H1 (cell line): ENCODE measurements at regions not wholly inside any gene's neighbourhood (a gene's known extent, or its start where the extent isn't known, plus 50 kb on each side); places are given as distances from the start of the nearest gene placed in this dataset.

Source experiments
- CTCF ChIA-PET: fragments of 300-600 bp; sonication (Branson Sonifier 250); formaldehyde crosslinking; loops from one replicate; lab custom pipeline; 2021; ENCODE audit not compliant: partially characterized antibody; lab: Charles Lee
- POLR2A ChIA-PET: fragments of 300-600 bp; sonication (Branson Sonifier 250); formaldehyde crosslinking; loops from one replicate; lab custom pipeline; 2021; ENCODE audit warnings: inconsistent platforms; ENCODE audit not compliant: partially characterized antibody; lab: Charles Lee
- DNase-seq, 2 experiments: peaks; one replicate each; pipeline versions ENCODE4 v3.0.0 to v3.0.0-alpha.2; 2010 to 2022; ENCODE audit warnings: low spot score in 2 of 2, low read depth in 1 of 2, mixed read lengths in 1 of 2
- FAIRE-seq: peaks from 2 replicates; lab custom pipeline; 2011; peaks lifted over from hg19 to GRCh38; lab: Jason Lieb, UNC
- H2AFZ ChIP-seq: 2 replicates; pipeline ENCODE4 v1.8.1; 2012; ENCODE audit warnings: low read length, inconsistent platforms
- H2AK5ac ChIP-seq: 2 replicates; pipeline ENCODE4 v1.6.1; 2013; ENCODE audit warnings: low read depth, low read length
- H2BK120ac ChIP-seq: replicated peaks from 2 replicates; pipeline ENCODE3; 2013; ENCODE audit warnings: low read depth, low read length, inconsistent platforms
- H2BK12ac ChIP-seq: 2 replicates; pipeline ENCODE4 v1.6.1; 2013; ENCODE audit warnings: low read depth, low read length
- H2BK15ac ChIP-seq: 2 replicates; pipeline ENCODE4 v1.6.1; 2013; ENCODE audit warnings: low read length
- H2BK20ac ChIP-seq: 2 replicates; pipeline ENCODE4 v1.6.1; 2013; ENCODE audit warnings: low read length
- H2BK5ac ChIP-seq: 2 replicates; pipeline ENCODE4 v1.6.1; 2013; ENCODE audit warnings: low read depth, low read length
- H3K14ac ChIP-seq: 2 replicates; pipeline ENCODE4 v1.6.1; 2013; ENCODE audit warnings: inconsistent platforms; ENCODE audit not compliant: insufficient read length
- H3K18ac ChIP-seq: 2 replicates; pipeline ENCODE4 v1.6.1; 2013; ENCODE audit warnings: low read length; ENCODE audit errors: extremely low read depth
- H3K23ac ChIP-seq: 2 replicates; pipeline ENCODE4 v1.6.1; 2013; ENCODE audit warnings: inconsistent platforms; ENCODE audit not compliant: insufficient read length
- H3K23me2 ChIP-seq: 2 replicates; pipeline ENCODE4 v1.6.1; 2013; ENCODE audit warnings: low read depth, low read length
- H3K27ac ChIP-seq: 2 replicates; pipeline ENCODE4 v1.6.1; 2011; ENCODE audit warnings: low read depth, low read length, inconsistent platforms
- H3K27me3 ChIP-seq, 4 experiments: replicated peaks in 1 of 4; 1 replicate in 1 of 4; 2 replicates in 3 of 4; pipeline versions ENCODE4 v1.6.1 to v1.8.1; 2011 to 2013; ENCODE audit warnings: low read length in 3 of 4, mild to moderate bottlenecking in 3 of 4, inconsistent platforms in 2 of 4, mixed read lengths in 2 of 4, moderate library complexity in 1 of 4; ENCODE audit not compliant: control insufficient read depth in 3 of 4, insufficient read depth in 3 of 4; ENCODE audit errors: extremely low read depth in 1 of 4
- H3K36me3 ChIP-seq, 4 experiments: 2 replicates each; pipeline versions ENCODE4 v1.6.1 to v1.8.1; 2011 to 2013; ENCODE audit warnings: mild to moderate bottlenecking in 4 of 4, low read length in 3 of 4, moderate library complexity in 2 of 4, control low read depth in 1 of 4, inconsistent platforms in 1 of 4; ENCODE audit not compliant: insufficient read depth in 4 of 4, control insufficient read depth in 2 of 4
- H3K4ac ChIP-seq: replicated peaks from 2 replicates; pipeline ENCODE3; 2013; ENCODE audit warnings: low read length, low read depth, mixed read lengths, inconsistent platforms; ENCODE audit not compliant: insufficient read length
- H3K4me1 ChIP-seq, 4 experiments: replicated peaks in 1 of 4; 1 replicate in 1 of 4; 2 replicates in 3 of 4; pipeline versions ENCODE4 v1.6.1 to v1.8.1; 2011 to 2013; ENCODE audit warnings: low read length in 3 of 4, inconsistent platforms in 2 of 4, mixed read lengths in 1 of 4; ENCODE audit not compliant: insufficient read depth in 4 of 4, control insufficient read depth in 3 of 4
- H3K4me2 ChIP-seq, 2 experiments: 2 replicates each; pipeline versions ENCODE4 v1.6.1 to v1.8.1; 2011 to 2013; ENCODE audit warnings: low read depth in 2 of 2, low read length in 2 of 2, control low read depth in 1 of 2, inconsistent platforms in 1 of 2, mild to moderate bottlenecking in 1 of 2; ENCODE audit not compliant: insufficient read depth in 1 of 2
- H3K4me3 ChIP-seq, 4 experiments: fragments of 200-600, 300-600 bp in 1 of 4; sonication (generic), shearing (Covaris generic), sonication (Bioruptor Twin) in 1 of 4; 2 replicates each; pipeline versions ENCODE4 v1.5.1 to v1.8.1; 2011 to 2016; ENCODE audit warnings: low read length in 4 of 4, low read depth in 3 of 4, control low read depth in 2 of 4, inconsistent platforms in 2 of 4, mild to moderate bottlenecking in 2 of 4, mixed read lengths in 1 of 4, moderate library complexity in 1 of 4; ENCODE audit not compliant: insufficient read depth in 2 of 4; ENCODE audit errors: extremely low read depth in 1 of 4
- H3K56ac ChIP-seq: replicated peaks from 2 replicates; pipeline ENCODE3; 2013; ENCODE audit warnings: low read depth, mild to moderate bottlenecking, mixed read lengths, low read length, inconsistent platforms; ENCODE audit not compliant: insufficient read length
- H3K79me1 ChIP-seq: 2 replicates; pipeline ENCODE4 v1.6.1; 2013; ENCODE audit warnings: low read depth, low read length, control low read depth
- H3K79me2 ChIP-seq, 2 experiments: 2 replicates each; pipeline versions ENCODE4 v1.6.1 to v1.8.1; 2012 to 2013; ENCODE audit warnings: low read length in 2 of 2, mild to moderate bottlenecking in 2 of 2, inconsistent platforms in 1 of 2; ENCODE audit not compliant: insufficient read depth in 2 of 2, control insufficient read depth in 1 of 2
- H3K9ac ChIP-seq, 4 experiments: replicated peaks in 1 of 4; 1 replicate in 1 of 4; 2 replicates in 3 of 4; pipeline versions ENCODE4 v1.6.1 to v1.8.1; 2011 to 2013; ENCODE audit warnings: low read depth in 3 of 4, low read length in 3 of 4, control low read depth in 2 of 4, mild to moderate bottlenecking in 2 of 4, moderate library complexity in 2 of 4, inconsistent platforms in 1 of 4; ENCODE audit errors: extremely low read depth in 1 of 4
- H3K9me3 ChIP-seq, 2 experiments: 2 replicates each; pipeline versions ENCODE4 v1.6.1 to v1.8.1; 2012 to 2013; ENCODE audit warnings: mild to moderate bottlenecking in 2 of 2, moderate library complexity in 2 of 2, control low read depth in 1 of 2, inconsistent platforms in 1 of 2, low read depth in 1 of 2, low read length in 1 of 2, mixed read lengths in 1 of 2; ENCODE audit not compliant: insufficient read depth in 2 of 2
- H4K20me1 ChIP-seq, 2 experiments: replicated peaks in 1 of 2; 2 replicates each; pipeline versions ENCODE3 to v1.8.1; 2011 to 2013; ENCODE audit warnings: inconsistent platforms in 2 of 2, low read length in 2 of 2, mild to moderate bottlenecking in 1 of 2; ENCODE audit not compliant: insufficient read depth in 2 of 2, control insufficient read depth in 1 of 2
- H4K5ac ChIP-seq: 2 replicates; pipeline ENCODE4 v1.6.1; 2013; ENCODE audit warnings: low read length, low read depth, mixed read lengths, inconsistent platforms; ENCODE audit not compliant: insufficient read length
- H4K8ac ChIP-seq: 2 replicates; pipeline ENCODE4 v1.8.0; 2013; ENCODE audit warnings: mild to moderate bottlenecking, moderate library complexity, low read length, inconsistent platforms; ENCODE audit not compliant: insufficient read depth; ENCODE audit errors: extremely low read depth
- H4K91ac ChIP-seq: replicated peaks from 2 replicates; pipeline ENCODE3; 2013; ENCODE audit warnings: low read length, mixed read lengths, inconsistent platforms; ENCODE audit not compliant: insufficient read length
- BCL11A ChIP-seq, 2 experiments: IDR thresholded peaks; one replicate each; pipeline ENCODE4 v1.6.1; 2011; ENCODE audit warnings: low read depth in 2 of 2, low read length in 2 of 2, mild to moderate bottlenecking in 2 of 2
- CTCF ChIP-seq, 3 experiments: IDR thresholded peaks; 1 replicate in 2 of 3; 2 replicates in 1 of 3; pipeline versions ENCODE4 v1.5.1 to v1.6.1; 2011; ENCODE audit warnings: low read length in 3 of 3, mild to moderate bottlenecking in 3 of 3, inconsistent platforms in 2 of 3, low read depth in 1 of 3, moderate library complexity in 1 of 3; ENCODE audit not compliant: insufficient read depth in 1 of 3; ENCODE audit errors: control extremely low read depth in 1 of 3
- E2F6 ChIP-seq: IDR thresholded peaks from 2 replicates; pipeline ENCODE4 v1.6.1; 2012; ENCODE audit warnings: inconsistent platforms
- GABPA ChIP-seq: IDR thresholded peaks from 2 replicates; pipeline ENCODE4 v1.6.1; 2011; ENCODE audit warnings: mild to moderate bottlenecking, low read length, moderate library complexity, borderline replicate concordance; ENCODE audit not compliant: insufficient read depth
- HDAC6 ChIP-seq: IDR thresholded peaks from one replicate; pipeline ENCODE4 v1.7.1; 2012; ENCODE audit warnings: low read depth, mild to moderate bottlenecking, inconsistent platforms, low read length, moderate library complexity
- POU5F1 ChIP-seq: IDR thresholded peaks from 2 replicates; pipeline ENCODE4 v1.6.1; 2011; ENCODE audit warnings: low read depth, mild to moderate bottlenecking, low read length, moderate library complexity
- SIX5 ChIP-seq: IDR thresholded peaks from 2 replicates; pipeline ENCODE4 v1.6.1; 2011; ENCODE audit warnings: mild to moderate bottlenecking, low read depth, low read length
- SRF ChIP-seq: IDR thresholded peaks from 2 replicates; pipeline ENCODE4 v1.6.1; 2011; ENCODE audit warnings: mild to moderate bottlenecking, low read depth, low read length, moderate library complexity
- TAF7 ChIP-seq: optimal IDR thresholded peaks from 2 replicates; pipeline ENCODE3; 2011; ENCODE audit warnings: low read depth, mild to moderate bottlenecking, inconsistent platforms, low read length, moderate library complexity, borderline replicate concordance
- WGBS, 2 experiments: shearing (Covaris generic) in 1 of 2; methylation state at CpG; one replicate each; pipeline versions ENCODE4 v1.1.6 to v1.1.7; 2013 to 2015; ENCODE audit warnings: low lambda C conversion rate in 2 of 2, mixed read lengths in 2 of 2, inconsistent platforms in 1 of 2, low coverage in 1 of 2, missing lambda C conversion rate in 1 of 2; ENCODE audit not compliant: insufficient replicate concordance in 2 of 2, insufficient coverage in 1 of 2, insufficient read length in 1 of 2; ENCODE audit errors: extremely low coverage in 1 of 2, missing lambda C conversion rate in 1 of 2; 5-methylcytosine and 5-hydroxymethylcytosine counted together

- H3K23me2 ChIP-seq: no peaks in the 10 kb centered on the region
- H4K91ac ChIP-seq: no peak overlapping the region
- H3K27ac ChIP-seq: no peak overlapping the region
- H2BK12ac ChIP-seq: no peak overlapping the region
- no peaks in the 10 kb centered on the region for H3K27me3 ChIP-seq
- H3K56ac ChIP-seq: no peak overlapping the region
- no peak overlapping the region for H3K23ac ChIP-seq
- H3K4me3 ChIP-seq: no peak overlapping the region
- H3K36me3 ChIP-seq: no peaks in the 10 kb centered on the region
- no peak overlapping the region for H2AK5ac ChIP-seq
- no peak overlapping the region for H2BK120ac ChIP-seq
- H3K18ac ChIP-seq: no peak overlapping the region
- TF ChIP-seq HDAC6 (no peak), GABPA (no peak), SIX5 (no peak), POU5F1 (no peak), E2F6 (no peak), BCL11A (IDR thresholded peaks at IDR 0.05; ENCODE audit: low read depth in 2 of 2, low read length in 2 of 2) (no peak), TAF7 (no peak), SRF (no peak), CTCF (IDR thresholded peaks at IDR 0.05; ENCODE audit: control extremely low read depth in 1 of 3, insufficient read depth in 1 of 3, low read depth in 1 of 3, low read length in 3 of 3) (no peak)
- FAIRE-seq (no peak), DNase-seq (no peak)
- no peaks in the 10 kb centered on the region for H3K79me2 ChIP-seq
- no peak overlapping the region for H3K4me2 ChIP-seq
- peaks cover 9 to 11% of the 10 kb centered on the region in 2 experiments; a peak in 2 of 4 replicates for H3K9me3 ChIP-seq
- H3K79me1 ChIP-seq: no peaks in the 10 kb centered on the region
- H3K4ac ChIP-seq: no peak overlapping the region
- H3K9ac ChIP-seq: no peak overlapping the region
- H2AFZ ChIP-seq: no peak overlapping the region
- no peaks in the 10 kb centered on the region for H4K20me1 ChIP-seq
- H3K14ac ChIP-seq: no peak overlapping the region
- no peak overlapping the region for H2BK15ac ChIP-seq
- ChIA-PET POLR2A (no interaction called here), CTCF (no interaction called here)
- peaks cover 0 to 3% (median 0%) of the 10 kb centered on the region in 4 experiments; a peak in 1 of 7 replicates for H3K4me1 ChIP-seq
- H4K8ac ChIP-seq: no peak overlapping the region
- H2BK5ac ChIP-seq: no peak overlapping the region
- H2BK20ac ChIP-seq: no peak overlapping the region; the same call in 1 of the 2 replicates
- 73% methylated on average over 5 of the region's 5 CpGs; no CpG with 5 or more reads in 1 of the 2 experiments for WGBS, 2 experiments
- no peak overlapping the region for H4K5ac ChIP-seq
Observed at GRCh38 chr10:2529945-2530344, 537.4 kb upstream of the PFKP start.
